Stomach (tissue), 4 donors: ENCODE measurements at regions not wholly inside any gene's neighbourhood (a gene's known extent, or its start where the extent isn't known, plus 50 kb on each side); places are given as distances from the start of the nearest gene placed in this dataset.

Experiments used
- POLR2A ChIP-seq, 4 donors: fragments of 450-650 bp; IDR thresholded peaks; one replicate each; pipeline ENCODE4 v1.6.1; 2016; ENCODE audit warnings: antibody characterized with exemption in 4 of 4, control low read depth in 2 of 4, mild to moderate bottlenecking in 1 of 4, moderate library complexity in 1 of 4
- TF ChIP-seq, protein P1 (sequence below), 7 experiments: fragments of 450-650 bp in 4 of 7; fragments of 200-600 bp in 3 of 7; sonication (generic) in 3 of 7; IDR thresholded peaks; one replicate each; pipeline ENCODE4 v1.5.1; 2016 to 2019; ENCODE audit warnings: antibody characterized with exemption in 7 of 7, control low read depth in 2 of 7, mild to moderate bottlenecking in 1 of 7

DNA sequence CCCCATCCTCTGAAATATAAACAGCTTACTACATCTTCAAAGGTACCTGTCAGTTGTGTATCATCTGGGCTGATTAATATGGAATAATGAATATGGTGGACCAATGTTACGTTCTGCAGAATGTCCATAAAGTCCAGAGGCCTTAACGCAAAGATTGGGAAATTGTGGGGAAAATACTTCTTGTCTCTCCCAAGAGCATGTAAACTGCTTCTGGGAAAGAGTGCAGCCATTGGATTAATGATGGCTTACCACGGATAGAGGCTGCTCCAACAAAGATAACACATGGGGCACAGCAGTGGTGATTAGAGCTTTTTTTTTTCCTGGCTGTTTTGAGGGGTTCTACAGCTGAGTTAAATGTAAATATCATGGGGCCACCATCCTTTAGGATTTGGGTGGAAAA, 340.4 kb upstream of the AKR1E2 start:
- TF ChIP-seq POLR2A (IDR thresholded peaks at IDR 0.05) = no peak
- TF ChIP-seq, protein P1, sequence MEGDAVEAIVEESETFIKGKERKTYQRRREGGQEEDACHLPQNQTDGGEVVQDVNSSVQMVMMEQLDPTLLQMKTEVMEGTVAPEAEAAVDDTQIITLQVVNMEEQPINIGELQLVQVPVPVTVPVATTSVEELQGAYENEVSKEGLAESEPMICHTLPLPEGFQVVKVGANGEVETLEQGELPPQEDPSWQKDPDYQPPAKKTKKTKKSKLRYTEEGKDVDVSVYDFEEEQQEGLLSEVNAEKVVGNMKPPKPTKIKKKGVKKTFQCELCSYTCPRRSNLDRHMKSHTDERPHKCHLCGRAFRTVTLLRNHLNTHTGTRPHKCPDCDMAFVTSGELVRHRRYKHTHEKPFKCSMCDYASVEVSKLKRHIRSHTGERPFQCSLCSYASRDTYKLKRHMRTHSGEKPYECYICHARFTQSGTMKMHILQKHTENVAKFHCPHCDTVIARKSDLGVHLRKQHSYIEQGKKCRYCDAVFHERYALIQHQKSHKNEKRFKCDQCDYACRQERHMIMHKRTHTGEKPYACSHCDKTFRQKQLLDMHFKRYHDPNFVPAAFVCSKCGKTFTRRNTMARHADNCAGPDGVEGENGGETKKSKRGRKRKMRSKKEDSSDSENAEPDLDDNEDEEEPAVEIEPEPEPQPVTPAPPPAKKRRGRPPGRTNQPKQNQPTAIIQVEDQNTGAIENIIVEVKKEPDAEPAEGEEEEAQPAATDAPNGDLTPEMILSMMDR (IDR thresholded peaks at IDR 0.05) = no peak
